ENCODE measurements at regions not wholly inside any gene's neighbourhood (a gene's known extent, or its start where the extent isn't known, plus 50 kb on each side); places are given as distances from the start of the nearest gene placed in this dataset.
"Not testable (repeated sequence)": the region's sequence is repeated elsewhere in the genome, so short reads cannot be mapped to it uniquely, and the experiment has no call there.

DNA sequence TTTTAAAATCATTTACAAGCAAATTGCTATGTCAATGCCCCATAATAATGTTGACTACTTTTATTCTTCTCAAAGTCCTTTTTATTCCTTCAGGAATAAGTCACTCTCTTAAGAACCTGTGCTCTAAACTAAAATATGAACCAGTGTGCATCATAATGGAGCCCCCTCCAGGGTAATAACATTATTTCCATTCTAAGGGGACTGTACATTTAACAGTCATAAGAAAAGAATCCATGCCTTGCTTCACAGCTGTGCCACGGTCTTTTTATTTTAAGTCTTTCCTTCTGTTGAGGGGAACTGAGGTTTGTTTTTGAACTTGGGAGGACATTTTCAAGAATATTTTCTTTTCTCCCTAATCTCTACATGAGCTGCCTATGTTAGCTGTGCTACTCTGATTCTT, 297.6 kb downstream of the MAN2A1 start:
- no peak overlapping the region for H3K27ac ChIP-seq
- no peaks in the 10 kb centered on the region for H3K4me1 ChIP-seq (replicated peaks)
- DNase-seq (ENCODE audit: low read depth in 1 of 2, low spot score in 2 of 2) = no peak
- H3K4me3 ChIP-seq = no peak overlapping the region
- no peaks in the 10 kb centered on the region for H3K36me3 ChIP-seq
- 0 out of 2 replicates have a peak, but pooled peaks cover 7% of the 10 kb centered on the region for H3K27me3 ChIP-seq (replicated peaks)
- no peaks in the 10 kb centered on the region for H3K9me3 ChIP-seq (replicated peaks)

DNA sequence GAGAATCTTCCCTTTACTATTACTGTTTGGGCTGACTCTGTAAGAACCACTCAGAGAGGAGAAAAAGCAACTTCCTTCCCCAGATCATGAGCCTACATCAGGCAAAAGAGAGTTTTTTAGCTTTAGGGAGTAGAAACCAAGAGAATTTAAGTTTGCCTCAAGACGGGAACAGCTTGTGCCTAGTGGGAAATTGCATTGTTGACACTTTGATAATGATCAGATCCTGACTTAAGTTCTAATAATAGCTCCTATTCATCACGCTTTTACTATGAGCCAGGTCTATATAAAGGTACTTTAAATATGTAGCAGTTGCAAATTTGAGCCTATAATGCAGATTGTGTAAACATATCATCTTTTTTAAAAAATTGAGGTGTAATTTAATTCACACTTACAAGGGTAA, 298.2 kb downstream of the MAN2A1 start:
- Histone ChIP-seq H3K27ac (no peak overlapping the region), H3K9me3 (replicated peaks) (no peaks in the 10 kb centered on the region), H3K4me1 (replicated peaks) (no peaks in the 10 kb centered on the region), H3K4me3 (no peak overlapping the region), H3K27me3 (replicated peaks) (0 out of 2 replicates have a peak, but pooled peaks cover 7% of the 10 kb centered on the region), H3K36me3 (no peaks in the 10 kb centered on the region)
- DNase-seq (ENCODE audit: low read depth in 1 of 2, low spot score in 2 of 2) = no peak

DNA sequence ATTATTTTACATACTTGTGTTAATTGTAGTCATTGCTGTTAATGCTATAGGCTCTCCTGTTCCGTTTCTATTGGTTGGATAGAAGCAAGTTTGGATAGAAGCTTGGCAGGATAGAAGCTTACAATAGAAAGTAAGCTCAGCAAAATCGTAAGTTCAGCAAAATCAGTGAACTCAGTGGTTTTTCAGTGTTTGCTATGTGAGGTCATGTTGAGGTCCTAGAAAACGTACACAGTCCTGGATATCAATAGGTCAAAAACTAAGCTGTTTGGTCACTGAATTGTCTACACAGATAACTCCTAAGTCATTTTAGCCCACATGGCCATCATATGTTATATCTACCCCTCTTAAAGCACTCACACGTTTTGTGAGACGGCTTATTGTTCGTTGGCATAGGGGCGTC, 299.4 kb downstream of the MAN2A1 start:
- H3K4me1 ChIP-seq (replicated peaks) = no peaks in the 10 kb centered on the region
- no peak overlapping the region for H3K27ac ChIP-seq
- 0 out of 2 replicates have a peak, but pooled peaks cover 7% of the 10 kb centered on the region for H3K27me3 ChIP-seq (replicated peaks)
- no peak for DNase-seq (ENCODE audit: low read depth in 1 of 2, low spot score in 2 of 2)
- no peaks in the 10 kb centered on the region for H3K36me3 ChIP-seq
- H3K4me3 ChIP-seq = no peak overlapping the region
- no peaks in the 10 kb centered on the region for H3K9me3 ChIP-seq (replicated peaks)

DNA sequence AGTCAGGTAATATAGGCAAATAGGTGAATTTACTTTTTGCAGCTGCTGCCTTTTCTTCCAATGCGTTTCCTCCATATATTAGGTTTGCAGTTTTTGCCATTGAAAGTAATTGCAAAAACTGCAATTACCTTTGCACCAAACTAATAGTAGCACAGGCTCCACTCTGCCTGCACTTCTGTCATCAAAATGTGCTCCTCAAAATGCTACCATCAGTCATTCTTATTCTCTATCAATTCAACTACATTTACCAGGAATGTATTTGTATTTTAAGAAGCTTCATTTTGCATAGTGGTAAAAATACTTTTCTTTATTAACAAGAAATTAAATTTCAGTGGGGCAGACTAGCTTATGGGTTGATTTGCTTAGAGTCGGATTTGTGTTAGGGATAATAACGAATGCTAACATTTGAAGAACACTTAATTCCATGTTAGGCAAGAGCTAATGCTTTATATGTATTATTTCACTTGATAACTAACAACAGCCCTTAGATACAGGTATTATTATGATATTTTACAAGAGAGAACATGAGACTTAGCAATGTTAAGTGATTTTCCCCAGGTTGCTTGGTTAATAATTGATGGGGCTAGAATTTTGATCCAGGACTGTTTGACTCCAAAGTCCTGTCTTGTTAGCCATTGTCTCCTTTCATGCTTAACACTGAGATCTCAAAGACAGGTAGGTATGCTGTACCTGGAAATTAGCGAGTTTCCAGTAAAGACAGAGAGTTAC, 300.4 kb downstream of the MAN2A1 start:
- no peak overlapping the region for H3K4me3 ChIP-seq
- H3K4me1 ChIP-seq (replicated peaks) = no peaks in the 10 kb centered on the region
- no peaks in the 10 kb centered on the region for H3K36me3 ChIP-seq
- 0 out of 2 replicates have a peak, but pooled peaks cover 7% of the 10 kb centered on the region for H3K27me3 ChIP-seq (replicated peaks)
- no peak overlapping the region for H3K27ac ChIP-seq
- no peak for DNase-seq (ENCODE audit: low read depth in 1 of 2, low spot score in 2 of 2)
- H3K9me3 ChIP-seq (replicated peaks) = no peaks in the 10 kb centered on the region

DNA sequence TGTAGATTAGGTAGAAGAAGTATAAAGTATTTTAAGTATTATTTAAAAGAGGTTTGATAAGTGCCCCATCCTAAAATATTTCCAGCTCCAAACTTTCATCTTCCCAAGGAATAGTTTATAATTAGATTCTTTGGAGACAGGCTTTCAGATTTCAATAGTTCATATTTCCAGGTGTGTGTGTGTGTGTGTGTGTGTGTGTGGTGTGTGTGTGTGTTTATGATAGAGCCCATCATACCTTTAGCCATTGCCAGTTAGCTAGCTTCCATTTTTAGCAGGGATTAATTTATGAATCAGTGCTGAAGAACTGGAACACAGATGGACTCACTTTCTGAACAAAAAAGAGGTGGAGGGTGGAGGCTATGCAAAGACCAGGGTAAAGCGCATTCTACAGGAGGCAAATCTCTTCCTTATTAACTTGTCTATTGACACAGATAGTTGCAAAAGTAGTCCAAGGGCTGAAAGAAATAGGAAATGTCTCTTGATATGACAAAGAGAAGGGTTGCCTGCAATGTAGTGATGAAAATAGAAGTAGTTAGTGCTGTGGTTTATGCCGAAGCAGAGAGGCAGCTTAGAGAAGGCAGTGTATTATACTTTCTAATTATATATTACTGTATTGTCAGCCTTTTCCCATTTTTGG, 301.1 kb downstream of the MAN2A1 start:
- H3K27ac ChIP-seq = no peak overlapping the region
- 0 out of 2 replicates have a peak, but pooled peaks cover 7% of the 10 kb centered on the region for H3K27me3 ChIP-seq (replicated peaks)
- H3K36me3 ChIP-seq = no peaks in the 10 kb centered on the region
- no peaks in the 10 kb centered on the region for H3K9me3 ChIP-seq (replicated peaks)
- H3K4me3 ChIP-seq = no peak overlapping the region
- no peaks in the 10 kb centered on the region for H3K4me1 ChIP-seq (replicated peaks)
- DNase-seq (ENCODE audit: low read depth in 1 of 2, low spot score in 2 of 2) = no peak

DNA sequence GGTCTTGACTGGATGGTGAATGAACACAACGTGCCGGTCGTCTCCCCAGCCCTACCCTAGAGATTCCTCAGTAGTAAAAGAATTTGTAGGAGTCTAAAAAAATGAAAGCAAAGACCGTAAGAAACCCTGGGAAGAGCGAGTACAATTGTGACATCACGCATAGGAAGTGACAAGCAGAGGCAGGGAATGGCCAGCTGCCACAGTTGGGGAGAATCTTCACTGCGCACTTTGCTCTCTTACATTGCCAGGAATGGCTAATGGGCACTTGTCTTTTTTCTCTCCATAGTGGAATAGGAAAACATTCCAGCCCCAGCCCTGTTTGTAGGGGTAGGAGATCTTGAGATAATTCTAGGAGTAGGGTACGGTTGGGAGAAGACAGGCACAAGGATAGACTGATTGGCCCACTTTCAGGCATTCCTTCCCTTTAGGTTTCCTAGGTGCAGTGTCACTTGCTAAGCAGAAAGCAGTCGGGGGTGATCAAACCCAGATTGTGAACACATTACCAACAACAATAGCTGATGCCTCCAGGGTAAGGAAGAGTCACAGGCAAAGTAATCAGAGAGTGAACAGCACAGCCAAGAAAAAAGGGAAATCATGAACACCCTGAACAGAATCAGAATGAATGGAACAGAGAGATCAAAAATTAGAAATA, 302.7 kb downstream of the MAN2A1 start:
- Histone ChIP-seq H3K27me3 (replicated peaks) (0 out of 2 replicates have a peak, but pooled peaks cover 5% of the 10 kb centered on the region), H3K9me3 (replicated peaks) (no peaks in the 10 kb centered on the region), H3K27ac (no peak overlapping the region), H3K4me3 (no peak overlapping the region), H3K4me1 (replicated peaks) (no peaks in the 10 kb centered on the region), H3K36me3 (no peaks in the 10 kb centered on the region)
- no peak for DNase-seq (ENCODE audit: low read depth in 1 of 2, low spot score in 2 of 2)

DNA sequence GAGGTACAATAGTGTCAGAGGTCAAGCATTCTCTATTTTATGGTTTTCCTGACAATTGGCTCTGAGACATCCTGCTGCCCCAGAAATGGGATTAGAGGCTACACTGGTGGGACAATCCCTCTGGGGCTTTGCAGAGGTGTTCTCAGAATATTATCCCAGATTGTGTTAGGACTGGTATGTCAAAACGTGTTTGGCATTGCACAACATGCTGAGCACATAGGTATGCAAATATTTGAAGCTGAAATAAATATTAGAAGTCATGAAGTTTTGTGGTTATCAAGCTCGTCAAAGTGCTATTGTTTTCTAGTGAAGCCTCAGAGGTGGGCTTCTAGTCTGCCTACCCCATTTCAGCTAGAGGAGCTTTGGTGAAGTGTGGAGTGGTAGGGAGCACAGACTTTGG, 304.4 kb downstream of the MAN2A1 start:
- Histone ChIP-seq H3K27ac (no peak overlapping the region), H3K4me3 (no peak overlapping the region), H3K27me3 (replicated peaks) (no peaks in the 10 kb centered on the region), H3K9me3 (replicated peaks) (no peaks in the 10 kb centered on the region), H3K4me1 (replicated peaks) (no peaks in the 10 kb centered on the region), H3K36me3 (no peaks in the 10 kb centered on the region)
- no peak for DNase-seq (ENCODE audit: low read depth in 1 of 2, low spot score in 2 of 2)

DNA sequence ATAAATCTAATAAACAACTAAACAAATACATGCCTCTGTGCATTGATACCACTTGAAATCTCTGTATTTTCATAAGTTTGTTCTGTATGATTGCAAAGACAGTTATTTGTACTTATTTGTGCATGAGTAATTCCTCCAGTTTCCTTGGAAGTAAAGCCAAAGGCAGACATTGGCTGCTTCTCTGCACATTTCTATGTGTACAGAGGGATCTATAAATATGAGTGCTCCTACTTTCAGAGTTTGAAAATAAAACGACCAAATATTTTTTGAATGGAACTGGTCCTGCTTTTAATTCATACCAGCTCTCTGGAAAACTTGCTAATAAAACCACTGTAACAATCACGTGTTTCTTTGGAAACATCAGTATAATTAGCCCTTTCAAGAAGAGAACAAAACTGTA, 306.5 kb downstream of the MAN2A1 start:
- Histone ChIP-seq H3K27ac (no peak overlapping the region), H3K4me3 (no peak overlapping the region), H3K36me3 (no peaks in the 10 kb centered on the region), H3K27me3 (replicated peaks) (no peaks in the 10 kb centered on the region), H3K9me3 (replicated peaks) (no peaks in the 10 kb centered on the region), H3K4me1 (replicated peaks) (no peaks in the 10 kb centered on the region)
- DNase-seq (ENCODE audit: low read depth in 1 of 2, low spot score in 2 of 2) = no peak

DNA sequence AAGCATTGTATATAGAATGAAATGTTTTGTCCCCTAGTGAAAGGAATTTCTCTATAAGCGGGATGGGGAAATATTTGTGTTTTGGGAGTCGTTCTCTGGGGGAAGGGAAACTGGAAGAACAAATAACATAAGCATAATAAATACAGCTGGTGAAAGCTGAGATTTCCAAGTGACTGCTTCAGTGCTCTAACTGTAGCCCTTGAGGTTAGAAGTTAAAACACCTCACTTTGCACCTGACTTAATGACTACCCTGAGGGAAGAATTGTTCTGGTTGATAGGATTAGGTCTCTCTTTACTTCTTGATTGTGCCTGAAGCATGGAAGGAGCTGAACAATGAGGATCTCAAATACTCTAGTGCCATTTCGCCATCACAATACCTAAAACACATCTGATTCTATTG, 307.4 kb downstream of the MAN2A1 start:
- no peak overlapping the region for H3K4me3 ChIP-seq
- H3K9me3 ChIP-seq (replicated peaks) = no peaks in the 10 kb centered on the region
- DNase-seq (ENCODE audit: low read depth in 1 of 2, low spot score in 2 of 2) = no peak
- H3K27me3 ChIP-seq (replicated peaks) = no peaks in the 10 kb centered on the region
- H3K36me3 ChIP-seq = no peaks in the 10 kb centered on the region
- H3K27ac ChIP-seq = no peak overlapping the region
- no peaks in the 10 kb centered on the region for H3K4me1 ChIP-seq (replicated peaks)

DNA sequence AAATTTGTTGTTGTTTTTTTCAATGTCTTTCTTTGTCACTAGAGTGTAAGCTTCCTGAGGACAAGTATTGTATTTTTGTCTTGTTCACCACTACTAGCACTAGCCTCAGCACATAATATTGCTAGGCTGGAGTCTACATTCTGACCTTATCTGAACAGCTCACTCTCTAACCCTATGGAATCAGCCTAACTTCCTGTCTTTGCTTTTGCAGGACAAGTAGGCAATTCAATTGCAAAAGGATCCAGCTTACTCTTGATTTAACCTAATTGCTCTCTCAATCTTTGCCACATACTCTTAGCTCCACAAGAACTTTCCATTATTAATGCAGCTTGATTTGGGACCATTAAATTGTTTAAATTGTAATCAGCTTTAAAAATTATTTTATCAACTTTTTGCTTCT, 308.5 kb downstream of the MAN2A1 start:
- no peaks in the 10 kb centered on the region for H3K4me1 ChIP-seq (replicated peaks)
- H3K4me3 ChIP-seq = no peak overlapping the region
- no peak overlapping the region for H3K27ac ChIP-seq
- no peaks in the 10 kb centered on the region for H3K36me3 ChIP-seq
- H3K9me3 ChIP-seq (replicated peaks) = no peaks in the 10 kb centered on the region
- no peaks in the 10 kb centered on the region for H3K27me3 ChIP-seq (replicated peaks)
- DNase-seq (ENCODE audit: low read depth in 1 of 2, low spot score in 2 of 2) = no peak

DNA sequence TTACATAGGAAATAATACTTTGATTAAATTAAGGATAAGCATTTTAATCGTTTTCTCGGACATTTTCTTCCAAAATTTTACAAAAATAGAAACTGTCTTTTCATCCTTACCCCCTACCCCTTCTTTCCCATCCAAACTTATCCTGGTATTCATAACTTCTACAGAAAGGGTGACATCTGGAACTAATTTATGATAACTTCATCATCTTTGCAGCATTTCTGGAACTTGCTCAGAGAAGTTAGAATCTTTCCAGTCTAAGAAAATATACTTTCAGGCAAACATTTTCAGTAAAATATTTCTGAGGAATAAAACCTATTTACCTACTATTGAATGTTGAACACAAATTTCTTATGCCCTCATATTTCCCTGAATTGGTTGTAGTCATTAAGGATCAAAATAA, 309.0 kb downstream of the MAN2A1 start:
- Histone ChIP-seq H3K9me3 (replicated peaks) (no peaks in the 10 kb centered on the region), H3K27ac (no peak overlapping the region)
- DNase-seq (ENCODE audit: low read depth in 1 of 2, low spot score in 2 of 2) = no peak

DNA sequence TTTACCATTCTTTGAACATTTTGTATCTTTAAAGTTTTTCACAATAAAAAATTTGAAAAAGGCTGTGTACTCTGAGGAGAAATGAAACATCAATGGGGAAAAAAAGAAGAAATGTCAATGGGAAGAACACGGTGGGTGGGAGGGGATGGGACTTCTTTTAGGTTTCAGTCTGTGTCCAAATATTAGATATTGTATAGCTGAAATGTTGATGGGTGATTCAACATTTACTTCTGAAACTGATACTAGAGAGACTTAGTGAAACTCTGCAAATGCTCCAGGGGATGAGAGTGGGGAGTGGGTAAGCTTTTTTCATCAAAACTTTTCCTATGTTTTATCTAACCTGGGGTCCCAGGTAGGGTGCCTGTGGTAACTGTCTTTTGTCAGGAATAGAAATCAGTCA, 311.9 kb downstream of the MAN2A1 start:
- no peaks in the 10 kb centered on the region for H3K4me1 ChIP-seq (replicated peaks)
- H3K4me3 ChIP-seq = no peak overlapping the region
- no peak for DNase-seq (ENCODE audit: low read depth in 1 of 2, low spot score in 2 of 2)

More for the DNA sequence above, 309.0 kb downstream of the MAN2A1 start:
- no peaks in the 10 kb centered on the region for H3K4me1 ChIP-seq (replicated peaks)
- no peaks in the 10 kb centered on the region for H3K36me3 ChIP-seq
- no peaks in the 10 kb centered on the region for H3K27me3 ChIP-seq (replicated peaks)
- H3K4me3 ChIP-seq = no peak overlapping the region

DNA sequence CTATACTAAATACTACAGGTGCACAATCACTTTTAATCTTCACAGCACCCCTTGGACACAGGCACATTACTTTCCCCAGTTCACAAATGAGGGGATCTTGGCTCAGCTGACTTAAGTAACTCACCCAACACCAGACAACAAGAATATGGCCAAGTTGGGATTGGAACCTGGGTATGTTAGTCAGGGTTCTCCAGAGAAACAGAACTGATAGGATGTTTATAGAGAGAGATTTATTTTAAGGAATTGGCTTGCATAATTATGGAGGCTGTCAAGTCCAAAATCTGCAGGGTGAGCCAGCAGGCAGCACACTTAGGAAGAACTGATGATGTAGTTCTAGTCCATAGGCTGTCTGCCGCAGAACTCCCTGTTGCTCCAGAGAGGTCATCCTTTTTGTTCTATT, 312.9 kb downstream of the MAN2A1 start:
- no peaks in the 10 kb centered on the region for H3K27me3 ChIP-seq (replicated peaks)
- no peaks in the 10 kb centered on the region for H3K4me1 ChIP-seq (replicated peaks)
- no peaks in the 10 kb centered on the region for H3K36me3 ChIP-seq
- H3K4me3 ChIP-seq = no peak overlapping the region
- no peaks in the 10 kb centered on the region for H3K9me3 ChIP-seq (replicated peaks)
- H3K27ac ChIP-seq = no peak overlapping the region
- DNase-seq (ENCODE audit: low read depth in 1 of 2, low spot score in 2 of 2) = no peak

More for the DNA sequence above, 311.9 kb downstream of the MAN2A1 start:
- Histone ChIP-seq H3K27ac (no peak overlapping the region), H3K9me3 (replicated peaks) (no peaks in the 10 kb centered on the region), H3K27me3 (replicated peaks) (no peaks in the 10 kb centered on the region), H3K36me3 (no peaks in the 10 kb centered on the region)

DNA sequence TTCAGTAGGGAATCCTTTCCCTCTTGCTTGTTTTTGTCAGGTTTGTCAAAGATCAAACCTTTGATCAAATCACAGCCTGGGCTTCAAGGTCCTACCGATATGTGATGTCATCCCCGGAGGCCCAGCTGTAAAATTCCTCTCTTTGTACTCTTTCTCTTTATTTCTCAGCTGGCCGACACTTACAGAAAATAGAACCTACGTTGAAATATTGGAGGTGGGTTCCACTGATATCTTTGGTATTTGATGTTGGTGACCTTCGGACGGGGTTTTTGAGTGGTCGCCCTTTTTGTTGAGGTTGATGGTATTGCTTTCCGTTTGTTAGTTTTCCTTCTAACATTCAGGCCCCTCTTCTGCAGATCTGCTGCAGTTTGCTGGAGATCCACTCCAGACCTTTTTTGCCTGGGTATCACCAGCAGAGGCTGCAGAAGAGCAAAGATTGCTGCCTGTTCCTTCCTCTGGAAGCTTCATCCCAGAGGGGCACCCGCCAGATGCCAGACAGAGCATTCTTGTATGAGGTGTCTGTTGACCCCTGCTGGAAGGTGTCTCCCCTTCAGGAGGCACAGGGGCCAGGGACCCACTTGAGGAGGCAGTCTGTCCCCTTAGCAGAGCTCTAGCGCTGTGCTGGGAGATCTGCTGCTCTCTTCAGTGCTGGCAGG, 316.3 kb downstream of the MAN2A1 start:
- not testable (repeated sequence) for H3K27me3 ChIP-seq (replicated peaks); H3K4me1 ChIP-seq (replicated peaks); H3K27ac ChIP-seq; DNase-seq (ENCODE audit: low read depth in 1 of 2, low spot score in 2 of 2); H3K4me3 ChIP-seq; H3K36me3 ChIP-seq; H3K9me3 ChIP-seq (replicated peaks)

Data from SJSA1 (cell line).